ENCODE measurements at regions not wholly inside any gene's neighbourhood (a gene's known extent, or its start where the extent isn't known, plus 50 kb on each side); places are given as distances from the start of the nearest gene placed in this dataset.

- TF ChIP-seq CTCF (conservative IDR thresholded peaks at IDR 0.05; ENCODE audit: control insufficient read depth, insufficient read depth, low read depth, low read length): no peak
- DNase-seq (ENCODE audit: low read depth): no peak
- no peak overlapping the region for H3K4me3 ChIP-seq (ENCODE audit: control insufficient read depth, low read depth, low read length)
These were observed 67.6 kb upstream of the LRRC8B start for GRCh38 chr1:89457046-89457445.

DNA sequence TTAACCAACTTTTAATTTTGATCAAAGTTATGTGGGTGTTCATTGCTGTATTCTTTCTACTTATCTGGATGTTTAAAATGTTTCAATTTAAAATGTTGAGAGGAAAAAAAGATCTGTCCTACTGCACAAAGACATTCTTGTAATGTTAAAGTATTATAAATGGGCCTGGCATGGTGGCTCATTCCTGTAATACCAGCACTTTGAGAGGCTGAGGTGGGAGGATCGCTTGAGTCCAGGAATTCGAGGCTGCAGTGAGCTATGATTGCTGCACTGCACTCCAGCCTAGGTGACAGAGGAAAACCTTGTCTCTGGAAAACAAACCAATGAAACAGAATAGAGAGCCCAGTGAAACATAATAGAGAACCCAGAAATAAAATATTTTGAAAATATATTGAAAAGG is 65.5 kb upstream of the LRRC8B start:
- no peak for TF ChIP-seq CTCF (conservative IDR thresholded peaks at IDR 0.05; ENCODE audit: control insufficient read depth, insufficient read depth, low read depth, low read length)
- no peak for DNase-seq (ENCODE audit: low read depth)
- H3K4me3 ChIP-seq (ENCODE audit: control insufficient read depth, low read depth, low read length): no peak overlapping the region

GRCh38 chr1:89460325-89460724 is 64.3 kb upstream of the LRRC8B start:
- H3K4me3 ChIP-seq (ENCODE audit: control insufficient read depth, low read depth, low read length): no peak overlapping the region
- DNase-seq (ENCODE audit: low read depth): no peak

DNA sequence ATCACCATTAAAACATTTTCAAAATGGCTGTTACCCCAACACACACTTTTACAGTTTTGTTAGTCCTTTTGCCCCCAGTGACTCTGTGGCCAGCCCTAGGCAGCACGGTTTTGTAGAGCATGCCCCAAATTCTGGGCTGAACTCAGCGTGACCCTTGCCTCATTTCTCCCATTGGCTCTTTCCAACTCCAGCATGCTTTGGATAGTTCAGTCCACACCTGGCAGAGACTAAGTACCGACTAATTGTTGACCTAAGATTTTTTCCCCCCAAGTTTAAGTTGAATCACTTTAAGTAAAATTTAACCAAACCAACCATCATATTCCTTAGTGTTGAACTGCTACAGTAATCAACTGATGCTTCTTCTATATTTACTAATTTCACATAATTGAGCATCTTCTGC is 62.4 kb upstream of the LRRC8B start:
- H3K4me3 ChIP-seq (ENCODE audit: control insufficient read depth, low read depth, low read length): no peak overlapping the region
- no peak for TF ChIP-seq CTCF (conservative IDR thresholded peaks at IDR 0.05; ENCODE audit: control insufficient read depth, insufficient read depth, low read depth, low read length)
- DNase-seq (ENCODE audit: low read depth): no peak

More at GRCh38 chr1:89460325-89460724, 64.3 kb upstream of the LRRC8B start:
- no peak for TF ChIP-seq CTCF (conservative IDR thresholded peaks at IDR 0.05; ENCODE audit: control insufficient read depth, insufficient read depth, low read depth, low read length)

DNA sequence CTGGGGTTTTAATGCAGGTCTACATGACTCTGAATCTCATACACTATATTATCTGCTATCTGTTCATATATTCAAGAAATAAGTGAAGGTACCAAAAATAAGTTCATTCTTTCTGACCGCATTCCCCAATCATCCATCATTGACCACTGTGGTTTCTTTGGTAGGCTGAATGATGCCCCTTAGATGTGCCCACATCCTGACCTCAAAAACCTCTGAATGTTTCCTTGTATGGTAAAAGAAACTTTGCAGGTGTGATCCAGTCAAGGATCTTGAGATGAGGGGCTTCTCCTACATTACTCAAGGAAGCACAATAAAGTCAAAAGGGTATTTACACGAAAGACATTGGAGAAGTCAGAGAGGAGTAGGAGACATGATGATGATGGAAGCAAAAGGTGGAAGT is 60.6 kb upstream of the LRRC8B start:
- no peak for DNase-seq (ENCODE audit: low read depth)
- TF ChIP-seq CTCF (conservative IDR thresholded peaks at IDR 0.05; ENCODE audit: control insufficient read depth, insufficient read depth, low read depth, low read length): no peak

DNA sequence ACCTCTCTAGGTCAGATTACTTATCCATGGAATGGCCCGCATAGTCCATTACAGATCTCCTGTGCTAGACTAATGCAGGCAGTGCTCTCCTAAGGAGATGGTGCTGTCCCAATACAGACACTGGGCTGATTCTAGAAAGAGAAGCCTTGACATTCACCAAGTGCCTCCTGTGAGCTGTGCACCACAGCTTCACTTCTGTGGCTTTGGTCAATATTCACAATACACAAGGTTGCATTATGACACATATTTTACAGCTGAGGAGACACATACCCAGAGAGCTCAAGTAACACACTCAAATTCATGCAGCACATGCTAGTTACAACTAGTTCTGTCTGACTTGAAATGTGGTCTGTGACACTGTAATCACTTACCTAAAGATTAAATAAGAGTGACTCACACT is 59.4 kb upstream of the LRRC8B start:
- no peak for TF ChIP-seq CTCF (conservative IDR thresholded peaks at IDR 0.05; ENCODE audit: control insufficient read depth, insufficient read depth, low read depth, low read length)
- DNase-seq (ENCODE audit: low read depth): no peak
- no peak overlapping the region for H3K4me3 ChIP-seq (ENCODE audit: control insufficient read depth, low read depth, low read length)

More for the DNA sequence above, 60.6 kb upstream of the LRRC8B start:
- no peak overlapping the region for H3K4me3 ChIP-seq (ENCODE audit: control insufficient read depth, low read depth, low read length)

DNA sequence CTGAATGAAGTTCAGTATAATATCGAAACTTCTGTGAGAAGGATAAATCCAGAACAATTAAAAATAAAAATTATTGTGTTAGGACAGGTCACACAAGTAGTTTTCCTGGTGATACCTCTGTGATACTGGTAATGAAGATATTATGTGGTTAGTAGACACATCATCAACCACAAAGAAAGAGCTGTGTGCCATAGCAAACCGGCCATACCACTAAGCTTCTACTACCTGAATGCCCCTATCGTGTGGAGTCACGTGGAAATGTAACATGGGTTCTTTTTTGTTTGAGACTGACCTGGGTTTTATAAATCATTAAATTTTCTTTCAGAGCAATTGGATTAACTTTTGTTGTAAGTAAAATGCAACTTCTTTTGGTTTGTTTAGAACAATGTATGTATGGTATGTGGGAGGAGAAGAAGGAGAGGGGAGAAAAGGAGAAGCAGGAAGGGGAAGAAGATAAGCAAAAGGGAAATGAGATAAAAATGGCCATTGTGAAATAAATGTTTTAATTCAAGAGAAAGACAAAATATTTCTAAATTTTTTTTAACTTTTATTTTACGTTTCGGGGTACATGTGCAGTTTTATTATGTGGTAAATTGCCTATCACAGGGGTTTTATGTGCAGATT is 58.2 kb upstream of the LRRC8B start:
- no peak for TF ChIP-seq CTCF (conservative IDR thresholded peaks at IDR 0.05; ENCODE audit: control insufficient read depth, insufficient read depth, low read depth, low read length)
- no peak for DNase-seq (ENCODE audit: low read depth)
- H3K4me3 ChIP-seq (ENCODE audit: control insufficient read depth, low read depth, low read length): no peak overlapping the region

All from fibroblast of mammary gland (primary cell).